ENCODE measurements at regions not wholly inside any gene's neighbourhood (a gene's known extent, or its start where the extent isn't known, plus 50 kb on each side); places are given as distances from the start of the nearest gene placed in this dataset.

DNA sequence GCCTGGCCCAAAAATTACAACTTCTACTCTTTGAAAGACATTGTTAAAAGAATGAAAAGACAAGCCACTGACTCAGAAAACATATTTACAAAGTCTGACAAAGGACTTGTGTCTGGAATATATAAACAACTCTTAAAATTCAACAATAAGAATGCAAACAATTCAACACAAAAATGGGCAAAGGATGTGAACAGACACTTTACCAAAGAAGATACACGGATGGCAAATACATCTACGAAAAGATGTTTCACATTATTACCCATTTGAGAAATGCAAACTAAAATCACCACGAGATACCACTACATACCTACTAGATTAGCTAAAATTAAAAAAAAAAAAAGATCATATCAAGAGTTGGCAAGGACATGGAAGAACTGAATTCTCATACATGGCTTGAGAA lies 80.8 kb upstream of the METRNL start:
- FAIRE-seq (no peak), DNase-seq (ENCODE audit: insufficient read length, low spot score) (no peak)
- TF ChIP-seq, protein P1, sequence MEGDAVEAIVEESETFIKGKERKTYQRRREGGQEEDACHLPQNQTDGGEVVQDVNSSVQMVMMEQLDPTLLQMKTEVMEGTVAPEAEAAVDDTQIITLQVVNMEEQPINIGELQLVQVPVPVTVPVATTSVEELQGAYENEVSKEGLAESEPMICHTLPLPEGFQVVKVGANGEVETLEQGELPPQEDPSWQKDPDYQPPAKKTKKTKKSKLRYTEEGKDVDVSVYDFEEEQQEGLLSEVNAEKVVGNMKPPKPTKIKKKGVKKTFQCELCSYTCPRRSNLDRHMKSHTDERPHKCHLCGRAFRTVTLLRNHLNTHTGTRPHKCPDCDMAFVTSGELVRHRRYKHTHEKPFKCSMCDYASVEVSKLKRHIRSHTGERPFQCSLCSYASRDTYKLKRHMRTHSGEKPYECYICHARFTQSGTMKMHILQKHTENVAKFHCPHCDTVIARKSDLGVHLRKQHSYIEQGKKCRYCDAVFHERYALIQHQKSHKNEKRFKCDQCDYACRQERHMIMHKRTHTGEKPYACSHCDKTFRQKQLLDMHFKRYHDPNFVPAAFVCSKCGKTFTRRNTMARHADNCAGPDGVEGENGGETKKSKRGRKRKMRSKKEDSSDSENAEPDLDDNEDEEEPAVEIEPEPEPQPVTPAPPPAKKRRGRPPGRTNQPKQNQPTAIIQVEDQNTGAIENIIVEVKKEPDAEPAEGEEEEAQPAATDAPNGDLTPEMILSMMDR (IDR thresholded peaks at IDR 0.05; ENCODE audit: insufficient read depth, missing control alignments): no peak

DNA sequence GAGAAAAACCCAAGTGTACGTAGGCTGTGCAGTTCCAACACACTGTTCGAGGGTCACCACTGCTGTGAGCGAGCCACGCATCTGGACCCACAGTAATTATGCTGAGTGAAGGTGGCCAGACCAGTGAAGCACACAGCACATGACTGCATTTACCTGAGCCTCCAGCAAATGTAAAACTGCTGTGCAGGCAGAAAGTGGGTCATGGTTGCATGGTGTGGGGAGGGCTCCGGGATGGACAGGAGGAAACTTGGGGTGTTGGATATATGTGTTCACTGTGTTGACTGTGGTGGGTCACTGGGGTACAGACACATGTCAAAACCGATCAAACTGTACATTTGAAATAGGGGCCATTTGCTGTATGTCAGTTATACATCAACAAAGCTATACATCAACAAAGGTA lies 78.7 kb upstream of the METRNL start:
- DNase-seq (ENCODE audit: insufficient read length, low spot score): no peak
- FAIRE-seq: no peak
- TF ChIP-seq, protein P1 (IDR thresholded peaks at IDR 0.05; ENCODE audit: insufficient read depth, missing control alignments): no peak

DNA sequence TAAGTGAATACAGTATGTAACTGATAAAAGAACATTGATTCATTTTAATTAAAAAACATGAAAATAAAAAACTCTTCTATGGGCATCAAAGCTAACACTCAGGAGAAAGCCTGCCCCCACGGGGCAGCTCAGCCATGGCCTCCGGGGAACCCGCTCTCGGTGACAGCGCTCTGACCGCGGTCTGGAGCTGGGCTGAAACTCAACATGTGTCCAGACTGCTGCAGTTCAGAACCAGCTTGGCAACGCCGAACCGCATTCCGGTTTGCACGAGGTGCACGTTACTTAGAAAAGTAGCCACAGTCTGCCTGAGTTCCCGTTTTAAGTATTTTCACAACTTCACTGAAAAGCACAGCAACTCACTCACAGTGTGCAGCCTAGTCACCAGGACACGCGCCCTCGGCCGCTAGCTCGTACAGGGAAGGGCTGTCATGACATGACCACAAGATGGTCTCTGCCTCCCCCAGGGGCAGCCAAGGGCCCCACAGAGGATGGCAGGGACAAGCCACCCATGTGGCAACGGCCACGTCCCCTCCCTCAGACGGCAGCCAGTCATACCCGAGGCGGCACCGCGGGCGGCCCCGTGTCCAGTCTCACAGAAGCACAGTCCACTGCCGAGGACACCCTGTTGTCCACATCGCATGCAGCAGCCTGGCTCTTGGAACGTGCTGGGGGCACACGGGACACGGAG lies 77.1 kb upstream of the METRNL start:
- peak; percentile 12 for DNase-seq (ENCODE audit: insufficient read length, low spot score)
- no peak for FAIRE-seq
- TF ChIP-seq, protein P1 (IDR thresholded peaks at IDR 0.05; ENCODE audit: insufficient read depth, missing control alignments): no peak

DNA sequence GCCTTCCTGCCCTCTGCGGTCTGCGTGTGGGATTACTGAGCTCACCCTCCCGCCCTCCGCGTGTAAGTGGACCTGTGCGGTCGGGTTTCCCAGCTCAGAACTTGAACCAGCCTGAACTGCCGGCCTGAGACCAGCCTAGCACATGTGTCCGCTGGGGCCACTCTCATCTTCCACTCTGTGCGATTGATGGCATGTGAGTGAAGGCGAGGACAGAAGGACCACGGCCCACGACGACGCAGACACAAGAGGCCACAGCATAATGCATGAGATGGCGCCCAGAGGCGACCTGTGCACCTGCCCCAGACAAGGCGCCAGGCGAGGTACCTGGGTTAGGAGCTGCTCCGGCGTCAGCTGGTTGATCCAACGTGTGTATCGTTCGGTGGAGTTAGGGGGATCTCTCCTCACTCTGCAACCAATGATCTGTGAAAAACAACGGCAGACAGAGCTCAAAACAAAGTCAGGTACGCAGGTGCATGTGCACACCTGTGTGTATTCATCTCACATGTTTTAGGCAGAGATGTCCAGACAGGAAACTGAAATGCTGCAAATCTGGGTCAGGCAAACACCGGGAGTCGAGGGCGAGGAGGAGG lies 74.5 kb upstream of the METRNL start:
- TF ChIP-seq, protein P1 (IDR thresholded peaks at IDR 0.05; ENCODE audit: insufficient read depth, missing control alignments): no peak
- FAIRE-seq: no peak
- DNase-seq (ENCODE audit: insufficient read length, low spot score): peak; percentile 6

DNA sequence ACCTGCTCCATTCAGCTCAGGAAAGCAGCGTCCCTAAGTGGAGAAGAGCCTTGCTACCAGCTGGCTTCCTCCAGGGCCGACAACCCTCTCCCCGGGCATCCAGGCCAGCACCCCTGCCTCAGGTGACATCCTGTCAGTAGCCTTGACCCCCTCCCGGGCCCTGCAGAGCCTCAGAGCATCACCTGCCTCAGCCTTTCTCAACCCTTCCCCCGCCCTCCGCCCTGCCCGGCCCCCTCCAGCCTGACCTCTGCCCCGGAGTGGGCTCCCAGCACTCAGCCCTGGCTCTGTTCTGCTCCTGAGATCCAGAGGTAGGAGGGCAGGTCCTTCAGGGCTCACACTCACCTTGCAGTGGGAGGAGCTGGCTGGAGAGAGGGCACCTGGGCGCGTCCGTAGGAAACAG lies 73.8 kb upstream of the METRNL start:
- TF ChIP-seq, protein P1 (IDR thresholded peaks at IDR 0.05; ENCODE audit: insufficient read depth, missing control alignments): no peak
- DNase-seq (ENCODE audit: insufficient read length, low spot score): no peak
- no peak for FAIRE-seq

DNA sequence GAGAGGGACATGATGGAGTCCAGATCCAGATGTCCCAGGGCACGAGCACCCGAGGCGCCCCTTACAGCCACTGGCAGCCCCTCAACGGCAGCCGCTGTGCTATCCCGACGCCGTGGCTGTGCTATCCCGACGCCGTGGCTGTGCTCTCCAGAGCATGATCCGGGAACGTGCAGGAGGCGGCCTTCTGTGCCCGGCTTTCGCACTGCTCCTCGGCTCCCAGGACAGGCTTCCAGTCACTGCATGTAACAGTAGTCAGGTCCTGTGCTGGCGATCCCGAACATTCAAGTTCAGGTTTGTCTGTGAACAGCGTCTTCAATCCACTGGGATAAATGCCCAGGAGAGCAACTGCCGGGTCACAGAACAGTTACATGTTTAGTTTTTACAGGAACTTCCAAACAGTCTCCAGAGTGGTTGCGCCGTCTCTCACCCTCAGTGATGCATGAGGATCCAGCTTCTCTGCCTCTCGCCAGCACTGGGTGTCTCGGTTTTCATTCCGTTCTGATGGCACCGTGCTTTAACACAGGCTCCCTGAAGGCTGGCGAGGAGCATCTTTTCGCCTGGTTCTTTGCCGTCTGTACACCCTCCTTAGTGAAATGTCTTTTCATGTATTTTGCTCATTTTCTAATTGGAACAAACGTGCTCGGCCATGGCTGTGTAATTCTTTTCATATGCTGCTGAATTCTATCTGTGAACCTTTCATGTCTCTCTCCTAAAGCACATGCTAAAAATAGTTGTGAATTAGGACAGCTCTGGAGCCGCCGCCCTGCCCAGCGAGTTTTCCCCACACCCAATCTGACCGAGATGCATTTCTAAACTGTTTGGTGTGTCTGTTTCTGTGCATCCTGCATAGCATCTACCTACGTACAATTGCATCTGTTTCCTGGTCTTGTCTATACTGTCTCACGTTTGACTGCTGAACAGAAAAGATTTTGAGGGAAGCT lies 72.6 kb upstream of the METRNL start:
- TF ChIP-seq, protein P1 (IDR thresholded peaks at IDR 0.05; ENCODE audit: insufficient read depth, missing control alignments): no peak
- FAIRE-seq (no peak), DNase-seq (ENCODE audit: insufficient read length, low spot score) (no peak)
